ENCODE measurements at regions not wholly inside any gene's neighbourhood (a gene's known extent, or its start where the extent isn't known, plus 50 kb on each side); places are given as distances from the start of the nearest gene placed in this dataset.

GRCh38 chr1:177737456-177737855 is 232.4 kb downstream of the SEC16B start:
- WGBS, 2 donors = 78 to 84% methylated on average over 2 of the region's 2 CpGs
- H3K9me3 ChIP-seq (ENCODE audit: control insufficient read depth, low read length) = no peaks in the 10 kb centered on the region
- peaks cover 0 to 3% of the 10 kb centered on the region in 2 donors for H3K27me3 ChIP-seq (ENCODE audit: control insufficient read depth in 1 of 2, insufficient read depth in 2 of 2, low read length in 1 of 2)
- ATAC-seq (ENCODE audit: low FRiP score) (no peak), DNase-seq (no peak)
- no peaks in the 10 kb centered on the region for H3K36me3 ChIP-seq (ENCODE audit: control insufficient read depth in 1 of 2, insufficient read depth in 2 of 2, low read length in 1 of 2)
- H3K4me3 ChIP-seq (ENCODE audit: low read length in 2 of 2) = no peak overlapping the region
- intact Hi-C loops (cut with DNase I) = no loop called here
- no peaks in the 10 kb centered on the region for H3K4me1 ChIP-seq (ENCODE audit: control insufficient read depth in 1 of 2, insufficient read depth in 2 of 2, low read length in 2 of 2)
- no peak overlapping the region for H3K27ac ChIP-seq (ENCODE audit: low read depth in 1 of 2, low read length in 2 of 2)

GRCh38 chr1:177732178-177732577 is 237.7 kb downstream of the SEC16B start:
- Histone ChIP-seq H3K36me3 (ENCODE audit: control insufficient read depth in 1 of 2, insufficient read depth in 2 of 2, low read length in 1 of 2) (no peaks in the 10 kb centered on the region), H3K9me3 (ENCODE audit: control insufficient read depth, low read length) (no peaks in the 10 kb centered on the region), H3K27me3 (ENCODE audit: control insufficient read depth in 1 of 2, insufficient read depth in 2 of 2, low read length in 1 of 2) (no peaks in the 10 kb centered on the region), H3K4me1 (ENCODE audit: control insufficient read depth in 1 of 2, insufficient read depth in 2 of 2, low read length in 2 of 2) (no peaks in the 10 kb centered on the region), H3K27ac (ENCODE audit: low read depth in 1 of 2, low read length in 2 of 2) (no peak overlapping the region), H3K4me3 (ENCODE audit: low read length in 2 of 2) (no peak overlapping the region)
- no peak for ATAC-seq (ENCODE audit: low FRiP score)
- WGBS, 2 donors = 86 to 88% methylated on average over 7 of the region's 7 CpGs
- no peak for DNase-seq
- intact Hi-C loops (cut with DNase I) = no loop called here

GRCh38 chr1:177729646-177730045 is 240.2 kb downstream of the SEC16B start:
- Histone ChIP-seq H3K36me3 (ENCODE audit: control insufficient read depth in 1 of 2, insufficient read depth in 2 of 2, low read length in 1 of 2) (no peaks in the 10 kb centered on the region), H3K27me3 (ENCODE audit: control insufficient read depth in 1 of 2, insufficient read depth in 2 of 2, low read length in 1 of 2) (no peaks in the 10 kb centered on the region), H3K4me1 (ENCODE audit: control insufficient read depth in 1 of 2, insufficient read depth in 2 of 2, low read length in 2 of 2) (no peaks in the 10 kb centered on the region), H3K9me3 (ENCODE audit: control insufficient read depth, low read length) (no peaks in the 10 kb centered on the region), H3K27ac (ENCODE audit: low read depth in 1 of 2, low read length in 2 of 2) (no peak overlapping the region), H3K4me3 (ENCODE audit: low read length in 2 of 2) (no peak overlapping the region)
- DNase-seq (no peak), ATAC-seq (ENCODE audit: low FRiP score) (no peak)
- 4 to 5% methylated on average over 1 of the region's 1 CpG for WGBS, 2 donors
- intact Hi-C loops (cut with DNase I) = no loop called here

GRCh38 chr1:177723533-177723932 is 246.3 kb downstream of the SEC16B start:
- Histone ChIP-seq H3K9me3 (ENCODE audit: control insufficient read depth, low read length) (no peaks in the 10 kb centered on the region), H3K4me1 (ENCODE audit: control insufficient read depth in 1 of 2, insufficient read depth in 2 of 2, low read length in 2 of 2) (no peaks in the 10 kb centered on the region), H3K27me3 (ENCODE audit: control insufficient read depth in 1 of 2, insufficient read depth in 2 of 2, low read length in 1 of 2) (no peaks in the 10 kb centered on the region), H3K4me3 (ENCODE audit: low read length in 2 of 2) (no peak overlapping the region), H3K27ac (ENCODE audit: low read depth in 1 of 2, low read length in 2 of 2) (no peak overlapping the region), H3K36me3 (ENCODE audit: control insufficient read depth in 1 of 2, insufficient read depth in 2 of 2, low read length in 1 of 2) (no peaks in the 10 kb centered on the region)
- intact Hi-C loops (cut with DNase I) = no loop called here
- ATAC-seq (ENCODE audit: low FRiP score) (no peak), DNase-seq (no peak)

- Histone ChIP-seq H3K36me3 (ENCODE audit: control insufficient read depth in 1 of 2, insufficient read depth in 2 of 2, low read length in 1 of 2) (no peaks in the 10 kb centered on the region), H3K27ac (ENCODE audit: low read depth in 1 of 2, low read length in 2 of 2) (no peak overlapping the region), H3K27me3 (ENCODE audit: control insufficient read depth in 1 of 2, insufficient read depth in 2 of 2, low read length in 1 of 2) (no peaks in the 10 kb centered on the region), H3K4me3 (ENCODE audit: low read length in 2 of 2) (no peak overlapping the region), H3K4me1 (ENCODE audit: control insufficient read depth in 1 of 2, insufficient read depth in 2 of 2, low read length in 2 of 2) (no peaks in the 10 kb centered on the region), H3K9me3 (ENCODE audit: control insufficient read depth, low read length) (no peaks in the 10 kb centered on the region)
- no peak for ATAC-seq (ENCODE audit: low FRiP score)
- no peak for DNase-seq
- intact Hi-C loops (cut with DNase I) = no loop called here
- WGBS, 2 donors = 59 to 61% methylated on average over 17 of the region's 17 CpGs
Measured at GRCh38 chr1:177710696-177711620, 258.9 kb downstream of the SEC16B start.

GRCh38 chr1:177708406-177708805 is 261.5 kb downstream of the SEC16B start:
- intact Hi-C loops (cut with DNase I) = no loop called here
- H3K4me3 ChIP-seq (ENCODE audit: low read length in 2 of 2) = no peak overlapping the region
- WGBS, 2 donors = 58 to 70% methylated on average over 5 of the region's 5 CpGs
- DNase-seq = no peak
- no peak for ATAC-seq (ENCODE audit: low FRiP score)
- H3K36me3 ChIP-seq (ENCODE audit: control insufficient read depth in 1 of 2, insufficient read depth in 2 of 2, low read length in 1 of 2) = no peaks in the 10 kb centered on the region
- H3K4me1 ChIP-seq (ENCODE audit: control insufficient read depth in 1 of 2, insufficient read depth in 2 of 2, low read length in 2 of 2) = no peaks in the 10 kb centered on the region
- H3K9me3 ChIP-seq (ENCODE audit: control insufficient read depth, low read length) = no peaks in the 10 kb centered on the region
- H3K27ac ChIP-seq (ENCODE audit: low read depth in 1 of 2, low read length in 2 of 2) = no peak overlapping the region
- peaks cover 0 to 1% of the 10 kb centered on the region in 2 donors for H3K27me3 ChIP-seq (ENCODE audit: control insufficient read depth in 1 of 2, insufficient read depth in 2 of 2, low read length in 1 of 2)

- H3K36me3 ChIP-seq (ENCODE audit: control insufficient read depth in 1 of 2, insufficient read depth in 2 of 2, low read length in 1 of 2) = no peaks in the 10 kb centered on the region
- peaks cover 0 to 1% of the 10 kb centered on the region in 2 donors for H3K27me3 ChIP-seq (ENCODE audit: control insufficient read depth in 1 of 2, insufficient read depth in 2 of 2, low read length in 1 of 2)
- H3K9me3 ChIP-seq (ENCODE audit: control insufficient read depth, low read length) = no peaks in the 10 kb centered on the region
- no peak for DNase-seq
- H3K27ac ChIP-seq (ENCODE audit: low read depth in 1 of 2, low read length in 2 of 2) = no peak overlapping the region
- intact Hi-C loops (cut with DNase I) = no loop called here
- ATAC-seq (ENCODE audit: low FRiP score) = no peak
- H3K4me3 ChIP-seq (ENCODE audit: low read length in 2 of 2) = no peak overlapping the region
- 81 to 86% methylated on average over 4 of the region's 4 CpGs for WGBS, 2 donors
- H3K4me1 ChIP-seq (ENCODE audit: control insufficient read depth in 1 of 2, insufficient read depth in 2 of 2, low read length in 2 of 2) = no peaks in the 10 kb centered on the region
Measured at GRCh38 chr1:177706977-177707376, 262.9 kb downstream of the SEC16B start.

GRCh38 chr1:177705839-177706238 is 264.0 kb downstream of the SEC16B start:
- intact Hi-C loops (cut with DNase I) = no loop called here

GRCh38 chr1:177703888-177704446 is 265.9 kb downstream of the SEC16B start:
- H3K36me3 ChIP-seq (ENCODE audit: control insufficient read depth in 1 of 2, insufficient read depth in 2 of 2, low read length in 1 of 2) = no peaks in the 10 kb centered on the region
- no peak for ATAC-seq (ENCODE audit: low FRiP score)
- intact Hi-C loops (cut with DNase I) = no loop called here
- no peak overlapping the region for H3K27ac ChIP-seq (ENCODE audit: low read depth in 1 of 2, low read length in 2 of 2)
- no peaks in the 10 kb centered on the region for H3K9me3 ChIP-seq (ENCODE audit: control insufficient read depth, low read length)
- H3K4me3 ChIP-seq (ENCODE audit: low read length in 2 of 2) = no peak overlapping the region
- WGBS, 2 donors = 63 to 70% methylated on average over 3 of the region's 3 CpGs
- peaks cover 0 to 1% of the 10 kb centered on the region in 2 donors for H3K27me3 ChIP-seq (ENCODE audit: control insufficient read depth in 1 of 2, insufficient read depth in 2 of 2, low read length in 1 of 2)
- no peak for DNase-seq
- no peaks in the 10 kb centered on the region for H3K4me1 ChIP-seq (ENCODE audit: control insufficient read depth in 1 of 2, insufficient read depth in 2 of 2, low read length in 2 of 2)

More at GRCh38 chr1:177705839-177706238, 264.0 kb downstream of the SEC16B start:
- H3K4me1 ChIP-seq (ENCODE audit: control insufficient read depth in 1 of 2, insufficient read depth in 2 of 2, low read length in 2 of 2) = no peaks in the 10 kb centered on the region
- no peaks in the 10 kb centered on the region for H3K36me3 ChIP-seq (ENCODE audit: control insufficient read depth in 1 of 2, insufficient read depth in 2 of 2, low read length in 1 of 2)
- no peak overlapping the region for H3K27ac ChIP-seq (ENCODE audit: low read depth in 1 of 2, low read length in 2 of 2)
- ATAC-seq (ENCODE audit: low FRiP score) = no peak
- H3K9me3 ChIP-seq (ENCODE audit: control insufficient read depth, low read length) = no peaks in the 10 kb centered on the region
- 59 to 67% methylated on average over 5 of the region's 5 CpGs for WGBS, 2 donors
- DNase-seq = no peak
- H3K27me3 ChIP-seq (ENCODE audit: control insufficient read depth in 1 of 2, insufficient read depth in 2 of 2, low read length in 1 of 2) = peaks cover 0 to 1% of the 10 kb centered on the region in 2 donors
- H3K4me3 ChIP-seq (ENCODE audit: low read length in 2 of 2) = no peak overlapping the region
